Liver (tissue), 8 donors: ENCODE measurements at regions not wholly inside any gene's neighbourhood (a gene's known extent, or its start where the extent isn't known, plus 50 kb on each side); places are given as distances from the start of the nearest gene placed in this dataset.

Source experiments
- DNase-seq: peaks from one replicate; pipeline ENCODE4 v3.0.0-alpha.2; 2017; ENCODE audit warnings: low spot score
- H3K27ac ChIP-seq, 2 donors: one replicate each; pipeline ENCODE4 v1.7.0; 2013; ENCODE audit warnings: inconsistent platforms in 2 of 2, low read length in 2 of 2, control low read depth in 1 of 2, low read depth in 1 of 2, mild to moderate bottlenecking in 1 of 2
- H3K27me3 ChIP-seq, 4 donors: one replicate each; pipeline versions ENCODE4 v1.6.1 to v1.7.0; 2013; ENCODE audit warnings: low read length in 3 of 4, inconsistent platforms in 1 of 4, mild to moderate bottlenecking in 1 of 4, moderate library complexity in 1 of 4; ENCODE audit not compliant: control insufficient read depth in 4 of 4, insufficient read depth in 4 of 4
- H3K36me3 ChIP-seq, 4 donors: one replicate each; pipeline versions ENCODE4 v1.6.1 to v1.7.0; 2013; ENCODE audit warnings: low read length in 3 of 4, mild to moderate bottlenecking in 3 of 4, low read depth in 1 of 4, moderate library complexity in 1 of 4; ENCODE audit not compliant: control insufficient read depth in 4 of 4, insufficient read depth in 3 of 4
- H3K4me1 ChIP-seq, 4 donors: one replicate each; pipeline versions ENCODE4 v1.6.1 to v1.7.0; 2013; ENCODE audit warnings: low read length in 3 of 4, mild to moderate bottlenecking in 3 of 4, moderate library complexity in 1 of 4; ENCODE audit not compliant: control insufficient read depth in 4 of 4, insufficient read depth in 4 of 4
- H3K4me3 ChIP-seq, 3 donors: one replicate each; pipeline versions ENCODE4 v1.6.1 to v1.7.0; 2013; ENCODE audit warnings: low read length in 3 of 3, control low read depth in 1 of 3, low read depth in 1 of 3, mild to moderate bottlenecking in 1 of 3
- H3K9ac ChIP-seq, 2 donors: one replicate each; pipeline ENCODE4 v1.7.0; 2013; ENCODE audit warnings: low read length in 2 of 2, mild to moderate bottlenecking in 2 of 2, moderate library complexity in 2 of 2, control low read depth in 1 of 2, low read depth in 1 of 2
- H3K9me3 ChIP-seq, 4 donors: one replicate each; pipeline versions ENCODE4 v1.6.1 to v1.7.0; 2013; ENCODE audit warnings: low read length in 3 of 4; ENCODE audit not compliant: control insufficient read depth in 4 of 4
- EGR1 ChIP-seq, 2 donors: IDR thresholded peaks; 2 replicates each; pipeline ENCODE4 v1.6.1; 2016 to 2018; ENCODE audit warnings: antibody characterized with exemption in 2 of 2, low read depth in 2 of 2
- FOXA1 ChIP-seq: IDR thresholded peaks from 2 replicates; pipeline ENCODE4 v1.6.1; 2016; ENCODE audit warnings: antibody characterized with exemption
- FOXA2 ChIP-seq: IDR thresholded peaks from 2 replicates; pipeline ENCODE4 v1.6.1; 2016; ENCODE audit warnings: antibody characterized with exemption
- GABPA ChIP-seq, 2 donors: IDR thresholded peaks in 1 of 2; conservative IDR thresholded peaks in 1 of 2; 2 replicates each; pipeline ENCODE4 v1.6.1; 2016; ENCODE audit warnings: antibody characterized with exemption in 2 of 2, mild to moderate bottlenecking in 1 of 2, moderate library complexity in 1 of 2
- HNF4A ChIP-seq, 2 donors: conservative IDR thresholded peaks; 2 replicates each; pipeline ENCODE4 v1.6.1; 2016; ENCODE audit warnings: antibody characterized with exemption in 2 of 2, mild to moderate bottlenecking in 2 of 2
- HNF4G ChIP-seq: IDR thresholded peaks from 2 replicates; pipeline ENCODE4 v1.6.1; 2016; ENCODE audit warnings: antibody characterized with exemption
- NR2F2 ChIP-seq: IDR thresholded peaks from 2 replicates; pipeline ENCODE4 v1.6.1; 2016; ENCODE audit warnings: antibody characterized with exemption
- RXRA ChIP-seq, 2 donors: IDR thresholded peaks; 2 replicates each; pipeline ENCODE4 v1.6.1; 2017 to 2018; ENCODE audit warnings: antibody characterized with exemption in 2 of 2, mild to moderate bottlenecking in 1 of 2
- SP1 ChIP-seq: IDR thresholded peaks from 2 replicates; pipeline ENCODE4 v1.6.1; 2018; ENCODE audit warnings: antibody characterized with exemption, mild to moderate bottlenecking
- TAF1 ChIP-seq: conservative IDR thresholded peaks from 2 replicates; pipeline ENCODE4 v1.6.1; 2016; ENCODE audit warnings: antibody characterized with exemption, mild to moderate bottlenecking
- YY1 ChIP-seq: IDR thresholded peaks from 2 replicates; pipeline ENCODE4 v1.6.1; 2016; ENCODE audit warnings: antibody characterized with exemption, mild to moderate bottlenecking
- WGBS: extraction: QIAGEN DNeasy Blood & Tissue Kit; methylation state at CpG from one replicate; pipeline ENCODE4 v1.1.7; 2013; 5-methylcytosine and 5-hydroxymethylcytosine counted together
- TF ChIP-seq, protein P1 (sequence below): IDR thresholded peaks from 2 replicates; pipeline ENCODE4 v1.6.1; 2016; ENCODE audit warnings: antibody characterized with exemption
- TF ChIP-seq, protein P2 (sequence below): IDR thresholded peaks from 2 replicates; pipeline ENCODE4 v1.6.1; 2016; ENCODE audit warnings: antibody characterized with exemption
- TF ChIP-seq, protein P3 (sequence below): IDR thresholded peaks from 2 replicates; pipeline ENCODE4 v1.6.1; 2016; ENCODE audit warnings: antibody characterized with exemption
- TF ChIP-seq, protein P4 (sequence below): fragments of 150-350 bp; IDR thresholded peaks from 2 replicates; pipeline ENCODE4 v1.5.1; 2017; ENCODE audit warnings: improper control_type of control experiment, low read depth, low read length; ENCODE audit not compliant: missing input control
- TF ChIP-seq, protein P5 (sequence below): IDR thresholded peaks from 2 replicates; pipeline ENCODE4 v1.6.1; 2016; ENCODE audit warnings: antibody characterized with exemption, mild to moderate bottlenecking
- donor health status: healthy.
- donor health status: healthy.
- donor health status: healthy.
- donor health status: healthy.
- donor health status: healthy.

DNA sequence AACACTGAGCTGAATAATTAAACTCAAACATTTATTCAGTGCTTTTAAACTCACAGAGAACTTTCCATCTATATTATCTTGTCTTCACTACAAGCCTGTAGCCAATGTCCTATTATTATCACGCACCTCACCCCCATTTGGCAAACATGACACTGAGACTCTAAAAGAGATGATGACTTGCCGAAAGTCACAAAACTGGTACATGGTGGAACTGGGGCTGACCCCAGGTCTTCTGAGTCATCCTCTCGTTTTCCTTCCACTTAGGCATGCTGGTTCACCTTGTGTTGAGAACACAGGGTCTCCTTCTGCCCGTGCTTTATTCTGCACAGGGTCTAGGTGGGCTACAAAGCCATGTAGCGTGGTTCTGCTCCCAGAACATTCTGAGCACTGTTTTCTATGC, 230.0 kb upstream of the MGAT5 start:
- DNase-seq: no peak
- 82% methylated on average over 5 of the region's 5 CpGs for WGBS
- H3K9me3 ChIP-seq: no peaks in the 10 kb centered on the region
- TF ChIP-seq NR2F2 (no peak), FOXA1 (no peak), GABPA (IDR thresholded peaks at IDR 0.05 in 1 of 2, conservative IDR thresholded peaks at IDR 0.05 in 1 of 2) (no peak), HNF4A (conservative IDR thresholded peaks at IDR 0.05) (no peak), EGR1 (IDR thresholded peaks at IDR 0.05; ENCODE audit: low read depth in 2 of 2) (no peak), YY1 (no peak), SP1 (no peak), RXRA (IDR thresholded peaks at IDR 0.05) (no peak), FOXA2 (no peak)
- TF ChIP-seq, protein P1, sequence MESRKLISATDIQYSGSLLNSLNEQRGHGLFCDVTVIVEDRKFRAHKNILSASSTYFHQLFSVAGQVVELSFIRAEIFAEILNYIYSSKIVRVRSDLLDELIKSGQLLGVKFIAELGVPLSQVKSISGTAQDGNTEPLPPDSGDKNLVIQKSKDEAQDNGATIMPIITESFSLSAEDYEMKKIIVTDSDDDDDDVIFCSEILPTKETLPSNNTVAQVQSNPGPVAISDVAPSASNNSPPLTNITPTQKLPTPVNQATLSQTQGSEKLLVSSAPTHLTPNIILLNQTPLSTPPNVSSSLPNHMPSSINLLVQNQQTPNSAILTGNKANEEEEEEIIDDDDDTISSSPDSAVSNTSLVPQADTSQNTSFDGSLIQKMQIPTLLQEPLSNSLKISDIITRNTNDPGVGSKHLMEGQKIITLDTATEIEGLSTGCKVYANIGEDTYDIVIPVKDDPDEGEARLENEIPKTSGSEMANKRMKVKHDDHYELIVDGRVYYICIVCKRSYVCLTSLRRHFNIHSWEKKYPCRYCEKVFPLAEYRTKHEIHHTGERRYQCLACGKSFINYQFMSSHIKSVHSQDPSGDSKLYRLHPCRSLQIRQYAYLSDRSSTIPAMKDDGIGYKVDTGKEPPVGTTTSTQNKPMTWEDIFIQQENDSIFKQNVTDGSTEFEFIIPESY: no peak
- TF ChIP-seq, protein P2, sequence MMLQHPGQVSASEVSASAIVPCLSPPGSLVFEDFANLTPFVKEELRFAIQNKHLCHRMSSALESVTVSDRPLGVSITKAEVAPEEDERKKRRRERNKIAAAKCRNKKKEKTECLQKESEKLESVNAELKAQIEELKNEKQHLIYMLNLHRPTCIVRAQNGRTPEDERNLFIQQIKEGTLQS: no peak
- TF ChIP-seq, protein P3, sequence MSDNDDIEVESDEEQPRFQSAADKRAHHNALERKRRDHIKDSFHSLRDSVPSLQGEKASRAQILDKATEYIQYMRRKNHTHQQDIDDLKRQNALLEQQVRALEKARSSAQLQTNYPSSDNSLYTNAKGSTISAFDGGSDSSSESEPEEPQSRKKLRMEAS: no peak
- H3K27me3 ChIP-seq: peaks cover 0 to 6% (median 2%) of the 10 kb centered on the region in 4 donors
- H3K4me3 ChIP-seq: no peak overlapping the region
- H3K4me1 ChIP-seq: peaks cover 0 to 2% (median 0%) of the 10 kb centered on the region in 4 donors
- H3K9ac ChIP-seq: no peak overlapping the region
- no peaks in the 10 kb centered on the region for H3K36me3 ChIP-seq
- no peak overlapping the region for H3K27ac ChIP-seq

DNA sequence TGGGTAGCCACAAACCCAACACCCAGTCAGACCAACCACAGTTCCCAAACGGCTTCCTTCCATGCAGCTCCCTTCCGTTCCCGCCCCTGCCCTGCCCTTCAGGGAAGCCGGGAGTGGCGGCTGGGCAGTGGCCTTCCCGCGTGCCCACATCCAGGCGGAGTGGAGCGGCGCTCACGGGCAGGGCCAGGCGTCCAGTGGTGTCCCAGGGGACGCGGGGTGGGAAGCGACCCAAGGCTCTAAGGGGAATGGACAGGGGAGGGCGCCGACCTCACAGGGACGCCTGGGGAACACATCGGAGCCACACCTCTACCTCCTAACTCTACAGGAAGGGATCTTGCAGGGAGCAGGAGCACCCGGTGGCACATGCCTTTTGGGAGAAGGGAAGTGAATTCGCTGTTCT, 225.9 kb upstream of the MGAT5 start:
- Histone ChIP-seq H3K27me3 (peaks cover 0 to 9% (median 2%) of the 10 kb centered on the region in 4 donors), H3K4me3 (no peak overlapping the region), H3K27ac (no peak overlapping the region), H3K36me3 (no peaks in the 10 kb centered on the region), H3K4me1 (peaks cover 0 to 2% (median 0%) of the 10 kb centered on the region in 4 donors), H3K9me3 (no peaks in the 10 kb centered on the region), H3K9ac (no peak overlapping the region)
- no peak for TF ChIP-seq YY1
- no peak for TF ChIP-seq HNF4A (conservative IDR thresholded peaks at IDR 0.05)
- TF ChIP-seq, protein P4, sequence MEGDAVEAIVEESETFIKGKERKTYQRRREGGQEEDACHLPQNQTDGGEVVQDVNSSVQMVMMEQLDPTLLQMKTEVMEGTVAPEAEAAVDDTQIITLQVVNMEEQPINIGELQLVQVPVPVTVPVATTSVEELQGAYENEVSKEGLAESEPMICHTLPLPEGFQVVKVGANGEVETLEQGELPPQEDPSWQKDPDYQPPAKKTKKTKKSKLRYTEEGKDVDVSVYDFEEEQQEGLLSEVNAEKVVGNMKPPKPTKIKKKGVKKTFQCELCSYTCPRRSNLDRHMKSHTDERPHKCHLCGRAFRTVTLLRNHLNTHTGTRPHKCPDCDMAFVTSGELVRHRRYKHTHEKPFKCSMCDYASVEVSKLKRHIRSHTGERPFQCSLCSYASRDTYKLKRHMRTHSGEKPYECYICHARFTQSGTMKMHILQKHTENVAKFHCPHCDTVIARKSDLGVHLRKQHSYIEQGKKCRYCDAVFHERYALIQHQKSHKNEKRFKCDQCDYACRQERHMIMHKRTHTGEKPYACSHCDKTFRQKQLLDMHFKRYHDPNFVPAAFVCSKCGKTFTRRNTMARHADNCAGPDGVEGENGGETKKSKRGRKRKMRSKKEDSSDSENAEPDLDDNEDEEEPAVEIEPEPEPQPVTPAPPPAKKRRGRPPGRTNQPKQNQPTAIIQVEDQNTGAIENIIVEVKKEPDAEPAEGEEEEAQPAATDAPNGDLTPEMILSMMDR: no peak
- TF ChIP-seq SP1: no peak
- TF ChIP-seq, protein P1: no peak
- TF ChIP-seq TAF1: no peak
- no peak for TF ChIP-seq HNF4G
- TF ChIP-seq FOXA2: no peak
- TF ChIP-seq, protein P5, sequence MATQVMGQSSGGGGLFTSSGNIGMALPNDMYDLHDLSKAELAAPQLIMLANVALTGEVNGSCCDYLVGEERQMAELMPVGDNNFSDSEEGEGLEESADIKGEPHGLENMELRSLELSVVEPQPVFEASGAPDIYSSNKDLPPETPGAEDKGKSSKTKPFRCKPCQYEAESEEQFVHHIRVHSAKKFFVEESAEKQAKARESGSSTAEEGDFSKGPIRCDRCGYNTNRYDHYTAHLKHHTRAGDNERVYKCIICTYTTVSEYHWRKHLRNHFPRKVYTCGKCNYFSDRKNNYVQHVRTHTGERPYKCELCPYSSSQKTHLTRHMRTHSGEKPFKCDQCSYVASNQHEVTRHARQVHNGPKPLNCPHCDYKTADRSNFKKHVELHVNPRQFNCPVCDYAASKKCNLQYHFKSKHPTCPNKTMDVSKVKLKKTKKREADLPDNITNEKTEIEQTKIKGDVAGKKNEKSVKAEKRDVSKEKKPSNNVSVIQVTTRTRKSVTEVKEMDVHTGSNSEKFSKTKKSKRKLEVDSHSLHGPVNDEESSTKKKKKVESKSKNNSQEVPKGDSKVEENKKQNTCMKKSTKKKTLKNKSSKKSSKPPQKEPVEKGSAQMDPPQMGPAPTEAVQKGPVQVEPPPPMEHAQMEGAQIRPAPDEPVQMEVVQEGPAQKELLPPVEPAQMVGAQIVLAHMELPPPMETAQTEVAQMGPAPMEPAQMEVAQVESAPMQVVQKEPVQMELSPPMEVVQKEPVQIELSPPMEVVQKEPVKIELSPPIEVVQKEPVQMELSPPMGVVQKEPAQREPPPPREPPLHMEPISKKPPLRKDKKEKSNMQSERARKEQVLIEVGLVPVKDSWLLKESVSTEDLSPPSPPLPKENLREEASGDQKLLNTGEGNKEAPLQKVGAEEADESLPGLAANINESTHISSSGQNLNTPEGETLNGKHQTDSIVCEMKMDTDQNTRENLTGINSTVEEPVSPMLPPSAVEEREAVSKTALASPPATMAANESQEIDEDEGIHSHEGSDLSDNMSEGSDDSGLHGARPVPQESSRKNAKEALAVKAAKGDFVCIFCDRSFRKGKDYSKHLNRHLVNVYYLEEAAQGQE: no peak
- TF ChIP-seq, protein P3: no peak
- TF ChIP-seq, protein P2: no peak
- no peak for TF ChIP-seq GABPA (IDR thresholded peaks at IDR 0.05 in 1 of 2, conservative IDR thresholded peaks at IDR 0.05 in 1 of 2)
- DNase-seq: no peak
- WGBS: 8% methylated on average over 21 of the region's 21 CpGs
